Pancreas (tissue), 10 donors: ENCODE measurements at regions not wholly inside any gene's neighbourhood (a gene's known extent, or its start where the extent isn't known, plus 50 kb on each side); places are given as distances from the start of the nearest gene placed in this dataset.

ENCODE experiments used
- ATAC-seq, 4 donors: fragments of 200-7000 bp; cut with Tn5 transposase; one replicate each; pipeline versions ENCODE4 v1.8.0 to v1.9.1; 2020; ENCODE audit warnings: mild to moderate bottlenecking in 4 of 4, moderate library complexity in 4 of 4
- DNase-seq, 6 donors: peaks; one replicate each; pipeline ENCODE4 v3.0.0-alpha.2; 2020
- FAIRE-seq: peaks from 2 replicates; lab custom pipeline; 2012; peaks lifted over from hg19 to GRCh38; lab: Jason Lieb, UNC
- H3K27ac ChIP-seq, 4 donors: fragments of 200-600 bp; sonication (generic); 1 replicate in 3 of 4; 2 replicates in 1 of 4; pipeline versions ENCODE4 v1.5.0 to v1.8.0; 2020
- H3K27me3 ChIP-seq, 4 donors: fragments of 200-600 bp; one replicate each; pipeline ENCODE4 v1.8.0; 2021
- H3K36me3 ChIP-seq, 3 donors: fragments of 200-600 bp; sonication (generic) in 1 of 3; one replicate each; pipeline versions ENCODE4 v1.5.0 to v1.8.0; 2020 to 2021
- H3K4me1 ChIP-seq, 3 donors: fragments of 200-600 bp; one replicate each; pipeline ENCODE4 v1.8.0; 2021
- H3K4me3 ChIP-seq, 4 donors: fragments of 200-600 bp; sonication (generic) in 2 of 4; one replicate each; pipeline versions ENCODE4 v1.5.0 to v1.8.0; 2020 to 2021
- H3K9me3 ChIP-seq, 4 donors: fragments of 200-600 bp; one replicate each; pipeline ENCODE4 v1.8.0; 2021
- CTCF ChIP-seq, 4 donors: fragments of 200-600 bp; sonication (generic) in 3 of 4; IDR thresholded peaks; one replicate each; pipeline versions ENCODE4 v1.5.0 to v1.8.0; 2021; ENCODE audit warnings: antibody characterized with exemption in 4 of 4
- WGBS, 2 donors: extraction: QIAGEN DNeasy Blood & Tissue Kit; methylation state at CpG; one replicate each; pipeline ENCODE4 v1.1.7; 2013; 5-methylcytosine and 5-hydroxymethylcytosine counted together
- intact Hi-C, 3 donors: fragments of 100-400 bp; cut with DNase I; formaldehyde crosslinking; loops; one replicate each; pipeline versions ENCODE4 v1.11.1 to v1.14.2; 2022
- donor health status: healthy with polysubstance abuse.
- donor health status: DM: no; HTN: no; CAD: no; lungs with moderate emphysema.
- donor health status: DM: no; HTN: no; CAD: no.
- donor health status: control.
- donor health status: control.
- donor health status: Bipolar disorder and iron deficiency.
- donor health status: DM: yes; HTN: yes; CAD: no.
- donor health status: DM: no; HTN: no; CAD: no.
- donor health status: DM: no; HTN: no; CAD: no.
- donor health status: DM: yes; HTN: yes; CAD: no.

- no peak overlapping the region for H3K27ac ChIP-seq
- WGBS, 2 donors, result 37 to 58% methylated on average over 3 of the region's 3 CpGs
- FAIRE-seq, result no peak
Measured at GRCh38 chr4:116229420-116229819, 856.0 kb downstream of the TRAM1L1 start.

GRCh38 chr4:116223040-116223732, 862.2 kb downstream of the TRAM1L1 start:
- H3K27me3 ChIP-seq, result no peaks in the 10 kb centered on the region
- 57 to 67% methylated on average over 8 of the region's 8 CpGs for WGBS, 2 donors
- H3K4me3 ChIP-seq, result no peak overlapping the region
- H3K4me1 ChIP-seq, result no peaks in the 10 kb centered on the region
- intact Hi-C loops, result no loop called here
- ATAC-seq (no peak), FAIRE-seq (no peak), DNase-seq (no peak)
- TF ChIP-seq CTCF (IDR thresholded peaks at IDR 0.05), result no peak
- no peak overlapping the region for H3K27ac ChIP-seq
- H3K9me3 ChIP-seq, result no peaks in the 10 kb centered on the region
- H3K36me3 ChIP-seq, result no peaks in the 10 kb centered on the region

More at GRCh38 chr4:116229420-116229819, 856.0 kb downstream of the TRAM1L1 start:
- ATAC-seq, result no peak
- Histone ChIP-seq H3K9me3 (no peaks in the 10 kb centered on the region), H3K36me3 (no peaks in the 10 kb centered on the region), H3K27me3 (no peaks in the 10 kb centered on the region), H3K4me1 (no peaks in the 10 kb centered on the region), H3K4me3 (no peak overlapping the region)
- TF ChIP-seq CTCF (IDR thresholded peaks at IDR 0.05), result no peak
- DNase-seq, result no peak
- intact Hi-C loops, result no loop called here

- Histone ChIP-seq H3K36me3 (no peaks in the 10 kb centered on the region), H3K4me3 (no peak overlapping the region), H3K27me3 (no peaks in the 10 kb centered on the region), H3K9me3 (no peaks in the 10 kb centered on the region), H3K4me1 (no peaks in the 10 kb centered on the region), H3K27ac (no peak overlapping the region)
- ATAC-seq (no peak), FAIRE-seq (no peak), DNase-seq (no peak)
- intact Hi-C loops, result no loop called here
- WGBS, 2 donors, result 40 to 43% methylated on average over 2 of the region's 2 CpGs
- no peak for TF ChIP-seq CTCF (IDR thresholded peaks at IDR 0.05)
Measured at GRCh38 chr4:116217781-116218180, 867.6 kb downstream of the TRAM1L1 start.

GRCh38 chr4:116215622-116216021, 869.8 kb downstream of the TRAM1L1 start:
- H3K4me3 ChIP-seq, result no peak overlapping the region
- H3K4me1 ChIP-seq, result no peaks in the 10 kb centered on the region
- FAIRE-seq (no peak), DNase-seq (no peak), ATAC-seq (no peak)
- intact Hi-C loops, result no loop called here
- 87 to 88% methylated on average over 1 of the region's 1 CpG for WGBS, 2 donors
- H3K27me3 ChIP-seq, result no peaks in the 10 kb centered on the region
- H3K9me3 ChIP-seq, result no peaks in the 10 kb centered on the region
- no peak overlapping the region for H3K27ac ChIP-seq
- H3K36me3 ChIP-seq, result no peaks in the 10 kb centered on the region
- TF ChIP-seq CTCF (IDR thresholded peaks at IDR 0.05), result no peak

GRCh38 chr4:116202524-116202923, 882.9 kb downstream of the TRAM1L1 start:
- DNase-seq (no peak), ATAC-seq (no peak), FAIRE-seq (no peak)
- WGBS, 2 donors, result 43% methylated on average over 1 of the region's 1 CpG
- H3K9me3 ChIP-seq, result no peaks in the 10 kb centered on the region
- H3K4me3 ChIP-seq, result no peak overlapping the region
- intact Hi-C loops, result no loop called here
- H3K27me3 ChIP-seq, result no peaks in the 10 kb centered on the region
- no peak for TF ChIP-seq CTCF (IDR thresholded peaks at IDR 0.05)
- no peaks in the 10 kb centered on the region for H3K4me1 ChIP-seq
- no peaks in the 10 kb centered on the region for H3K36me3 ChIP-seq
- H3K27ac ChIP-seq, result no peak overlapping the region
